SU-DHL-6 (cell line): ENCODE measurements at regions not wholly inside any gene's neighbourhood (a gene's known extent, or its start where the extent isn't known, plus 50 kb on each side); places are given as distances from the start of the nearest gene placed in this dataset.

Source experiments
- H2AFZ ChIP-seq: fragments of 200-600 bp; sonication (generic); 2 replicates; pipeline ENCODE4 v1.6.1; 2014; ENCODE audit warnings: low read depth, mild to moderate bottlenecking, moderate library complexity, mixed read lengths, antibody characterized with exemption, low read length; ENCODE audit not compliant: severe bottlenecking
- H3F3A ChIP-seq: fragments of 200-600 bp; shearing (Covaris generic); 2 replicates; pipeline ENCODE4 v1.6.0; 2016; ENCODE audit warnings: antibody characterized with exemption, mild to moderate bottlenecking; ENCODE audit not compliant: insufficient read depth
- H3K27ac ChIP-seq: fragments of 200-600 bp; sonication (generic); 2 replicates; pipeline ENCODE4 v1.5.1; 2016; ENCODE audit warnings: low read depth, mild to moderate bottlenecking, low read length, moderate library complexity, mixed read lengths
- H3K27me3 ChIP-seq: fragments of 200-600 bp; sonication (generic), shearing (Covaris generic); 2 replicates; pipeline ENCODE4 v1.6.0; 2014; ENCODE audit warnings: mild to moderate bottlenecking, low read length
- H3K36me3 ChIP-seq: fragments of 200-600 bp; sonication (generic); 2 replicates; pipeline ENCODE4 v1.6.1; 2014; ENCODE audit warnings: mild to moderate bottlenecking, low read length, mixed read lengths
- H3K4me2 ChIP-seq: fragments of 300-600, 200-600 bp; shearing (Covaris generic), sonication (generic); 2 replicates; pipeline ENCODE4 v1.6.0; 2014; ENCODE audit warnings: low read length, low read depth, mild to moderate bottlenecking; ENCODE audit not compliant: poor library complexity, severe bottlenecking
- H3K4me3 ChIP-seq: fragments of 200-600 bp; sonication (generic); 2 replicates; pipeline ENCODE4 v1.5.1; 2014; ENCODE audit warnings: antibody characterized with exemption, low read length, mild to moderate bottlenecking, mixed read lengths; ENCODE audit not compliant: insufficient read depth, poor library complexity, severe bottlenecking
- H3K79me2 ChIP-seq: fragments of 200-600 bp; sonication (generic); 2 replicates; pipeline ENCODE4 v1.6.1; 2014; ENCODE audit warnings: mild to moderate bottlenecking, low read length, moderate library complexity; ENCODE audit not compliant: insufficient read depth
- H3K9ac ChIP-seq: fragments of 200-600 bp; sonication (generic); 2 replicates; pipeline ENCODE4 v1.7.0; 2014; ENCODE audit warnings: mild to moderate bottlenecking, low read length
- H3K9me2 ChIP-seq: fragments of 200-600 bp; sonication (generic); replicated peaks from 2 replicates; pipeline ENCODE4 v1.6.1; 2014; ENCODE audit warnings: low read length; ENCODE audit not compliant: insufficient read depth
- H3K9me3 ChIP-seq: fragments of 200-600 bp; sonication (generic); 2 replicates; pipeline ENCODE4 v1.6.1; 2014; ENCODE audit warnings: low read length, mixed read lengths; ENCODE audit not compliant: insufficient read depth
- H4K20me1 ChIP-seq: fragments of 200-600 bp; sonication (generic); 2 replicates; pipeline ENCODE4 v1.6.1; 2014; ENCODE audit warnings: low read depth, mild to moderate bottlenecking, antibody characterized with exemption, low read length, moderate library complexity, mixed read lengths
- EZH2phosphoT487 ChIP-seq: fragments of 200-600 bp; sonication (generic), shearing (Covaris generic); conservative IDR thresholded peaks from 2 replicates; pipeline ENCODE4 v1.6.1; 2018; ENCODE audit warnings: mild to moderate bottlenecking, antibody characterized with exemption, low read length, moderate library complexity, mixed read lengths
- TF ChIP-seq, protein P1 (sequence below): fragments of 200-600 bp; sonication (generic); IDR thresholded peaks from one replicate; pipeline ENCODE4 v1.5.1; 2017; ENCODE audit warnings: antibody characterized with exemption, mild to moderate bottlenecking, low read length, moderate library complexity; ENCODE audit not compliant: insufficient read depth, poor library complexity, severe bottlenecking

- H3F3A ChIP-seq = no peaks in the 10 kb centered on the region
- no peak overlapping the region for H3K4me3 ChIP-seq
- H3K79me2 ChIP-seq = no peaks in the 10 kb centered on the region
- no peaks in the 10 kb centered on the region for H3K36me3 ChIP-seq
- no peaks in the 10 kb centered on the region for H3K27me3 ChIP-seq
- H3K9me3 ChIP-seq = no peaks in the 10 kb centered on the region
- no peak overlapping the region for H3K9ac ChIP-seq
- no peak overlapping the region for H2AFZ ChIP-seq
- H4K20me1 ChIP-seq = no peaks in the 10 kb centered on the region
- no peak overlapping the region for H3K27ac ChIP-seq
- no peak overlapping the region for H3K4me2 ChIP-seq
- H3K9me2 ChIP-seq = no peaks in the 10 kb centered on the region
- TF ChIP-seq, protein P1, sequence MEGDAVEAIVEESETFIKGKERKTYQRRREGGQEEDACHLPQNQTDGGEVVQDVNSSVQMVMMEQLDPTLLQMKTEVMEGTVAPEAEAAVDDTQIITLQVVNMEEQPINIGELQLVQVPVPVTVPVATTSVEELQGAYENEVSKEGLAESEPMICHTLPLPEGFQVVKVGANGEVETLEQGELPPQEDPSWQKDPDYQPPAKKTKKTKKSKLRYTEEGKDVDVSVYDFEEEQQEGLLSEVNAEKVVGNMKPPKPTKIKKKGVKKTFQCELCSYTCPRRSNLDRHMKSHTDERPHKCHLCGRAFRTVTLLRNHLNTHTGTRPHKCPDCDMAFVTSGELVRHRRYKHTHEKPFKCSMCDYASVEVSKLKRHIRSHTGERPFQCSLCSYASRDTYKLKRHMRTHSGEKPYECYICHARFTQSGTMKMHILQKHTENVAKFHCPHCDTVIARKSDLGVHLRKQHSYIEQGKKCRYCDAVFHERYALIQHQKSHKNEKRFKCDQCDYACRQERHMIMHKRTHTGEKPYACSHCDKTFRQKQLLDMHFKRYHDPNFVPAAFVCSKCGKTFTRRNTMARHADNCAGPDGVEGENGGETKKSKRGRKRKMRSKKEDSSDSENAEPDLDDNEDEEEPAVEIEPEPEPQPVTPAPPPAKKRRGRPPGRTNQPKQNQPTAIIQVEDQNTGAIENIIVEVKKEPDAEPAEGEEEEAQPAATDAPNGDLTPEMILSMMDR = no peak
- TF ChIP-seq EZH2phosphoT487 = no peak
Observed at GRCh38 chrX:13420545-13421183, 100.8 kb upstream of the ATXN3L start.

DNA sequence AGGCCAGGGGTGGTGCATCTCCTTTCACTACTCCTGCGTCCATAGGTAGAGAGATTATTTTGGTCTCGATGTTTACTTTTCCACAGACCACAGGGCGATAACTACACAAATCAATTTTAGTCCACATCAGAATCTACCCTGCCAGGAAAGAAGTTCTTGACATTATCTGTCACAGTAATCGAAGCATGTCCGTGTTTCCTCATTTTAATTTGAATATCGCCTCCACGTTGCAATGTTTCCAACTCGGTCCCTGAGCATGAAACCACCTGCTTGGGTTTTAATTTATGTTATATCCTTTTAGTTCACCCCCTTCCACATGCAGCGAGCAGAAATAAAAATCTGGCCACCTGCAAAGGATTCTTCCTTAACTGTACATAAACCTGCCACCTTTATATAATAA is 100.1 kb upstream of the ATXN3L start:
- Histone ChIP-seq H3K4me3 (no peak overlapping the region), H3K27me3 (no peaks in the 10 kb centered on the region), H2AFZ (no peak overlapping the region), H3K79me2 (no peaks in the 10 kb centered on the region), H3F3A (no peaks in the 10 kb centered on the region), H3K9me3 (no peaks in the 10 kb centered on the region), H3K4me2 (no peak overlapping the region), H3K9ac (no peak overlapping the region), H4K20me1 (no peaks in the 10 kb centered on the region), H3K9me2 (no peaks in the 10 kb centered on the region), H3K36me3 (no peaks in the 10 kb centered on the region), H3K27ac (no peak overlapping the region)
- TF ChIP-seq, protein P1 = no peak
- no peak for TF ChIP-seq EZH2phosphoT487

DNA sequence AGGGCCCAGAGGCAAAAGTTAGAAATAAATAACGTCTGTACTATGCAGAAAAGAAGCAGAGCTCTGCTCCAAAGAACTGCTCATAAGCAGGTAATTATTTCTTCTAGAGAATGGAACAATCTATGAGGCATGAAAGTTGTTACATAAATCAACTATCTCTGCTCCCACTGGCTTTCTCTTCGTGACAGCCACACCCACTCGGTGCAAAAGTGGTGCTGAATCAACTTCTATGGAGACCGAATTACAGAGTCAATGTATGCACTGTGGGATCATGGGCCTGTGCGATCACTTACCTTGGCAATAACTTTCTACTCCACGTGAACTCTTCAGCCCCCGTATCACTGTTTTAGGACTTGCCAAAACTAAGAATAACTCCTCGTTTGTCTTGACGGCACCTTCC is 99.4 kb upstream of the ATXN3L start:
- H3K9ac ChIP-seq = no peak overlapping the region
- no peak overlapping the region for H3K4me2 ChIP-seq
- H4K20me1 ChIP-seq = no peaks in the 10 kb centered on the region
- H3K36me3 ChIP-seq = no peaks in the 10 kb centered on the region
- no peak overlapping the region for H2AFZ ChIP-seq
- H3K27ac ChIP-seq = no peak overlapping the region
- TF ChIP-seq, protein P1 = no peak
- TF ChIP-seq EZH2phosphoT487 = no peak
- H3K9me3 ChIP-seq = no peaks in the 10 kb centered on the region
- no peaks in the 10 kb centered on the region for H3F3A ChIP-seq
- H3K9me2 ChIP-seq = no peaks in the 10 kb centered on the region
- no peak overlapping the region for H3K4me3 ChIP-seq
- no peaks in the 10 kb centered on the region for H3K27me3 ChIP-seq
- H3K79me2 ChIP-seq = no peaks in the 10 kb centered on the region
